ENCODE measurements at regions not wholly inside any gene's neighbourhood (a gene's known extent, or its start where the extent isn't known, plus 50 kb on each side); places are given as distances from the start of the nearest gene placed in this dataset.

- TF ChIP-seq, protein P1, sequence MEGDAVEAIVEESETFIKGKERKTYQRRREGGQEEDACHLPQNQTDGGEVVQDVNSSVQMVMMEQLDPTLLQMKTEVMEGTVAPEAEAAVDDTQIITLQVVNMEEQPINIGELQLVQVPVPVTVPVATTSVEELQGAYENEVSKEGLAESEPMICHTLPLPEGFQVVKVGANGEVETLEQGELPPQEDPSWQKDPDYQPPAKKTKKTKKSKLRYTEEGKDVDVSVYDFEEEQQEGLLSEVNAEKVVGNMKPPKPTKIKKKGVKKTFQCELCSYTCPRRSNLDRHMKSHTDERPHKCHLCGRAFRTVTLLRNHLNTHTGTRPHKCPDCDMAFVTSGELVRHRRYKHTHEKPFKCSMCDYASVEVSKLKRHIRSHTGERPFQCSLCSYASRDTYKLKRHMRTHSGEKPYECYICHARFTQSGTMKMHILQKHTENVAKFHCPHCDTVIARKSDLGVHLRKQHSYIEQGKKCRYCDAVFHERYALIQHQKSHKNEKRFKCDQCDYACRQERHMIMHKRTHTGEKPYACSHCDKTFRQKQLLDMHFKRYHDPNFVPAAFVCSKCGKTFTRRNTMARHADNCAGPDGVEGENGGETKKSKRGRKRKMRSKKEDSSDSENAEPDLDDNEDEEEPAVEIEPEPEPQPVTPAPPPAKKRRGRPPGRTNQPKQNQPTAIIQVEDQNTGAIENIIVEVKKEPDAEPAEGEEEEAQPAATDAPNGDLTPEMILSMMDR (IDR thresholded peaks at IDR 0.05; ENCODE audit: low read depth, low read length): no peak
- DNase-seq (ENCODE audit: extremely low read depth, low read depth): no peak
These were observed 50.0 kb downstream of the PTPRS start for GRCh38 chr19:5290336-5291262.

DNA sequence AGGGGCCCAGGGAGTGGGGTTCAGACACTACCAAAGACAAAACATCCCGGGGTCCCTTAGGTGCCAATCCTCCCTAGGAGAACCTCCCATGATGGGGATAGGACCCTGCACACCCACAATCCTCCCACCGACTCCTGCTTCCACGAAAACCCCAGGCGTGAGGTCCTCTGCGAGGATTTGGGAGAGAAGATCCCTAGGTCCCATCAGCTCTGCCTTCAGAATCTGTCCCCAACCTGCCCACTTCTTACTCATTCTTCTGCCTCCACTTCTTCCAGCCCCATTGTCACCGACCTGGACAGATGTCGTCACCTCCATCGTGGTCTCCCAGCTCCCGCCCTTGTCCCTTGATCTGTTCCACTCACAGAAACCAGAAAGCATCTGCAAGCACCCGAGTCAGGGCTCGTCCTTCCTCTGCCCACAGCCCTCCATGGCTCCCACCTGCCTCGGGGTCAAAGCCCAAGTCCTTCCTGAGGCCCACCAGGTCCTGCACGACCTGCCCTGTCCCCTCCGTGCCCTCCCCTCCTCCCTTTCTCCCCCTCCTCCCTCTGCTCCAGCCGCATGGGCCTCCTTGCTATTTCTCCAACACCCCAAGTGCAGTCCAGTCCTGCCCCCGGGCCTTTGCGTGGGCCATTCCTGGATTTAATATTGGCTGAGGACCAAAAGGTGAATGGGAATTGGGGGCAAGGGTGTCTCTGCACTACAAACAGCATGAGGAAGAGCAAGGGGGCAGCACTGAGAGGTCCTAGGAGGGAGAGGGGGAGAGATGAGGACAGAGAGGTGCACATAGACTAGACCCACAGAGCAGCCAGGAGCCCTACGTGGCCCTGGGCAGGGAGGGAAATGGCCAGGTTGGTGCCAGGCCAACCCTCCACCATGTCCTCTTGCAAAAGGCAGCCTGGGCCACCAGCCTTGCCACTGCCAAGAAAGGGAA lies 51.3 kb downstream of the PTPRS start:
- TF ChIP-seq, protein P1 (IDR thresholded peaks at IDR 0.05; ENCODE audit: low read depth, low read length): no peak; the same call in none of the 2 replicates
- no peak for DNase-seq (ENCODE audit: extremely low read depth, low read depth)

DNA sequence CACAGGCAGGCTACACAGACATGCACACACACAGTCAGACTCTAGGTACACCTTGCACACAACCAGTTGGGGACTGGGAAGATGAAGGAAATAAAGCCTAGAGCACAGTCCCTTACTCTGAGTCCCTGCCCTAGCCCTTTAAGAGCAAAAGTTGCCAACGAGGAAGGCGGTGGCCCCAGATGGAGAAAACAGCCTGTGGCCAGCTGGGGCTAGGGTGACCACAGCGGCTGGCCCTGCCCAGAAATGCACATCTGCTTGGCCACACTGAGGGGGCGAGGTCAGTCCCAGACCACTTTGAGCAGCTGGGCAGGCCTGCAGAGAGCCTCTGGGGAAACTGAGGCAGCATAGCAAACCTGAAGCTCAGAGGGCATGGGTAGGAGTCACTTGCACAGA lies 52.3 kb downstream of the PTPRS start:
- TF ChIP-seq, protein P1 (IDR thresholded peaks at IDR 0.05; ENCODE audit: low read depth, low read length): no peak
- no peak for DNase-seq (ENCODE audit: extremely low read depth, low read depth)

DNA sequence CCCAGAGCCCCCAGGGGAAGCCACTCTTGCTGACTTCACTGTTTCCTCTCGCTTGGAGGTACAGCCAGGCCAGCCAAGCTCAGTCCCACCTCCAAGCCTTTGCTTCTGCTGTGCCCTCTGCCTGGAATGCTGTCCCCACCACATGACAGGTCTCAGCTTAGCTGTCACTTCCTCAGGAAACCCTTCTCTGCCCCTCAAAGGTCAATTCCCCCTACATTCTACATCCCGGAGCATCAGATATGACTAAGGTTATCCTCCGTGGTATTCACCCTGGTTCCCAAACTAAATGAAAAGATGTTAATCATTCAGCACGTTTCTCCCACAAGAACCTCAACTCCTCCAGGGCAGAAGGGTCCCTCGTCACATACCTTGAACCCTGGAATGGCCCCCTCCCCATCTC lies 53.5 kb downstream of the PTPRS start:
- TF ChIP-seq, protein P1 (IDR thresholded peaks at IDR 0.05; ENCODE audit: low read depth, low read length): no peak
- DNase-seq (ENCODE audit: extremely low read depth, low read depth): no peak

- TF ChIP-seq, protein P1 (IDR thresholded peaks at IDR 0.05; ENCODE audit: low read depth, low read length): no peak
- DNase-seq (ENCODE audit: extremely low read depth, low read depth): no peak
These were observed 54.1 kb downstream of the PTPRS start for GRCh38 chr19:5286465-5287029.

- no peak for DNase-seq (ENCODE audit: extremely low read depth, low read depth)
- TF ChIP-seq, protein P1 (IDR thresholded peaks at IDR 0.05; ENCODE audit: low read depth, low read length): no peak
These were observed 54.7 kb downstream of the PTPRS start for GRCh38 chr19:5285955-5286354.
